ENCODE measurements at regions not wholly inside any gene's neighbourhood (a gene's known extent, or its start where the extent isn't known, plus 50 kb on each side); places are given as distances from the start of the nearest gene placed in this dataset.

- no peak overlapping the region for H3K27ac ChIP-seq
- H3K27me3 ChIP-seq, result no peaks in the 10 kb centered on the region
- no peak for TF ChIP-seq CTCF (IDR thresholded peaks at IDR 0.05)
- no peak for TF ChIP-seq POLR2AphosphoS5 (IDR thresholded peaks at IDR 0.05)
- TF ChIP-seq POLR2A (IDR thresholded peaks at IDR 0.05), result no peak
- no peak for TF ChIP-seq EP300 (IDR thresholded peaks at IDR 0.05)
- no peak overlapping the region for H3K4me3 ChIP-seq
- no peaks in the 10 kb centered on the region for H3K4me1 ChIP-seq
- H3K36me3 ChIP-seq, result no peaks in the 10 kb centered on the region
- WGBS, 2 donors (ENCODE audit: low coverage in 1 of 2), result 91 to 100% methylated on average over 1 of the region's 1 CpG
- H3K9me3 ChIP-seq, result peaks cover 0 to 6% (median 0%) of the 10 kb centered on the region in 3 donors
- no peak for ATAC-seq
Measured at GRCh38 chr6:133802861-133803260, 86.1 kb upstream of the TCF21 start.

- H3K36me3 ChIP-seq, result no peaks in the 10 kb centered on the region
- no peaks in the 10 kb centered on the region for H3K27me3 ChIP-seq
- no peak for TF ChIP-seq POLR2A (IDR thresholded peaks at IDR 0.05)
- no peak for TF ChIP-seq CTCF (IDR thresholded peaks at IDR 0.05)
- TF ChIP-seq EP300 (IDR thresholded peaks at IDR 0.05), result no peak
- no peak for TF ChIP-seq POLR2AphosphoS5 (IDR thresholded peaks at IDR 0.05)
- H3K27ac ChIP-seq, result no peak overlapping the region
- H3K4me1 ChIP-seq, result no peaks in the 10 kb centered on the region
- no peaks in the 10 kb centered on the region for H3K9me3 ChIP-seq
- no peak overlapping the region for H3K4me3 ChIP-seq
- WGBS, 2 donors (ENCODE audit: low coverage in 1 of 2), result 80% methylated on average over 1 of the region's 1 CpG; no CpG with 5 or more reads in 1 of the 2 donors
- ATAC-seq, result peak; percentile 78
Measured at GRCh38 chr6:133804265-133804664, 84.6 kb upstream of the TCF21 start.

GRCh38 chr6:133805876-133806275 is 83.0 kb upstream of the TCF21 start:
- ATAC-seq, result peak; percentile 52
- H3K4me3 ChIP-seq, result no peak overlapping the region
- H3K4me1 ChIP-seq, result no peaks in the 10 kb centered on the region
- H3K36me3 ChIP-seq, result no peaks in the 10 kb centered on the region
- H3K27ac ChIP-seq, result no peak overlapping the region
- 61 to 75% methylated on average over 2 of the region's 2 CpGs for WGBS, 2 donors (ENCODE audit: low coverage in 1 of 2)
- no peaks in the 10 kb centered on the region for H3K27me3 ChIP-seq
- no peak for TF ChIP-seq EP300 (IDR thresholded peaks at IDR 0.05)
- no peak for TF ChIP-seq CTCF (IDR thresholded peaks at IDR 0.05)
- TF ChIP-seq POLR2A (IDR thresholded peaks at IDR 0.05), result no peak
- no peak for TF ChIP-seq POLR2AphosphoS5 (IDR thresholded peaks at IDR 0.05)
- no peaks in the 10 kb centered on the region for H3K9me3 ChIP-seq

GRCh38 chr6:133806382-133807140 is 82.4 kb upstream of the TCF21 start:
- TF ChIP-seq CTCF (IDR thresholded peaks at IDR 0.05) (no peak), EP300 (IDR thresholded peaks at IDR 0.05) (no peak), POLR2A (IDR thresholded peaks at IDR 0.05) (no peak), POLR2AphosphoS5 (IDR thresholded peaks at IDR 0.05) (no peak)
- Histone ChIP-seq H3K36me3 (no peaks in the 10 kb centered on the region), H3K27me3 (no peaks in the 10 kb centered on the region), H3K9me3 (no peaks in the 10 kb centered on the region), H3K27ac (no peak overlapping the region), H3K4me1 (no peaks in the 10 kb centered on the region), H3K4me3 (no peak overlapping the region)
- ATAC-seq, result peak; percentile 48
- 80% methylated on average over 1 of the region's 1 CpG for WGBS, 2 donors (ENCODE audit: low coverage in 1 of 2)

- no peak overlapping the region for H3K4me3 ChIP-seq
- no peaks in the 10 kb centered on the region for H3K36me3 ChIP-seq
- H3K9me3 ChIP-seq, result no peaks in the 10 kb centered on the region
- no peaks in the 10 kb centered on the region for H3K27me3 ChIP-seq
- H3K4me1 ChIP-seq, result no peaks in the 10 kb centered on the region
- no peak for ATAC-seq
- WGBS, 2 donors (ENCODE audit: low coverage in 1 of 2), result 19 to 50% methylated on average over 1 of the region's 1 CpG
- TF ChIP-seq POLR2AphosphoS5 (IDR thresholded peaks at IDR 0.05) (no peak), EP300 (IDR thresholded peaks at IDR 0.05) (no peak), CTCF (IDR thresholded peaks at IDR 0.05) (no peak), POLR2A (IDR thresholded peaks at IDR 0.05) (no peak)
- H3K27ac ChIP-seq, result no peak overlapping the region
Measured at GRCh38 chr6:133807501-133807900, 81.4 kb upstream of the TCF21 start.

Data from gastroesophageal sphincter (tissue), 4 donors.